ENCODE measurements at regions not wholly inside any gene's neighbourhood (a gene's known extent, or its start where the extent isn't known, plus 50 kb on each side); places are given as distances from the start of the nearest gene placed in this dataset.

DNA sequence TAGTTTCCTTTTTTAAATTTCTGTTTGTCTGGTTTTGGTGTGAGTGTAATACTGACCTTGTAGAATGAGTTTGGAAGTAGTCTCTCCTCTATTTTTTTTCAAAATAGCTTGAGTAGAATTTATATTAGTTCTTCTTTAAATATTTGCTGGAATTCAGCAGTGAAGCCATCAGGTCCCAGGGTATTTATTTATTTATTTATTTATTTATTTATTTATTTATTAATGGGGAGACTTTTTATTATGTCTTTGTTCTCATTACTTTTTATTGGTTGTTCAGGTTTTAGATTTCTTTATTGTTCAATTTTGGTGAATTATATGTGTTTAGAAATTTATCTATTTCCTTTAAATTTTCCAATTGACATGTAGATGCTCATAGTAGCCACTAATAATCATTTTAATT, 875.8 kb upstream of the COX7C start:
- no peak for TF ChIP-seq EP300 (IDR thresholded peaks at IDR 0.05; ENCODE audit: borderline replicate concordance)
- TF ChIP-seq, protein P1, sequence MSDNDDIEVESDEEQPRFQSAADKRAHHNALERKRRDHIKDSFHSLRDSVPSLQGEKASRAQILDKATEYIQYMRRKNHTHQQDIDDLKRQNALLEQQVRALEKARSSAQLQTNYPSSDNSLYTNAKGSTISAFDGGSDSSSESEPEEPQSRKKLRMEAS (IDR thresholded peaks at IDR 0.05) = no peak
